ENCODE measurements at regions not wholly inside any gene's neighbourhood (a gene's known extent, or its start where the extent isn't known, plus 50 kb on each side); places are given as distances from the start of the nearest gene placed in this dataset.

- FAIRE-seq = no peak
- H3K4me3 ChIP-seq (replicated peaks in 1 of 3; ENCODE audit: insufficient read depth in 1 of 3, low read depth in 1 of 3, low read length in 3 of 3) = no peak overlapping the region
- ChIA-PET POLR2A (no interaction called here), CTCF (no interaction called here)
- H3K36me3 ChIP-seq (ENCODE audit: control insufficient read depth in 2 of 2, extremely low read depth in 1 of 2, insufficient read depth in 2 of 2, low read length in 2 of 2) = no peaks in the 10 kb centered on the region
- H3K79me2 ChIP-seq (ENCODE audit: control insufficient read depth, insufficient read depth, low read length) = no peaks in the 10 kb centered on the region
- no peaks in the 10 kb centered on the region for H3K4me1 ChIP-seq (ENCODE audit: control insufficient read depth, extremely low read depth, insufficient read depth, low read length)
- dilution Hi-C loops (cut with MboI; ENCODE audit: extremely low pct_ligation_motif_present, low sequenced_read_pairs) (no loop called here), intact Hi-C loops (cut with micrococcal nuclease) (no loop called here)
- no peak overlapping the region for H3K9ac ChIP-seq (replicated peaks; ENCODE audit: extremely low read depth, insufficient read depth, low read length)
- no peak for DNase-seq (ENCODE audit: low read depth, low spot score)
- H3K9me1 ChIP-seq (replicated peaks; ENCODE audit: control insufficient read depth, extremely low read depth, insufficient read depth, low read length) = no peaks in the 10 kb centered on the region
- no peaks in the 10 kb centered on the region for H4K20me1 ChIP-seq (replicated peaks; ENCODE audit: control insufficient read depth, extremely low read depth, insufficient read depth, low read length)
- peaks cover 2% of the 10 kb centered on the region for H3K9me3 ChIP-seq (replicated peaks; ENCODE audit: control insufficient read depth, insufficient read depth, low read length)
- no peak overlapping the region for H3K27ac ChIP-seq (ENCODE audit: insufficient read depth, low read depth, low read length)
- BruUV-seq (replicated peaks) = no TSS peak
- H3K27me3 ChIP-seq (ENCODE audit: control insufficient read depth in 2 of 2, insufficient read depth in 2 of 2, low read length in 2 of 2) = no peaks in the 10 kb centered on the region
- no peak overlapping the region for H2AFZ ChIP-seq (ENCODE audit: low read depth, low read length)
- H3K4me2 ChIP-seq (ENCODE audit: insufficient read depth, low read length) = no peak overlapping the region
- TF ChIP-seq CTCF (IDR thresholded peaks at IDR 0.05; ENCODE audit: extremely low read depth in 1 of 2, insufficient read depth in 1 of 2, low read depth in 1 of 2, low read length in 2 of 2) = no peak
Observed at GRCh38 chr12:125300249-125300648, 235.0 kb downstream of the AACS start.

- dilution Hi-C loops (cut with MboI; ENCODE audit: extremely low pct_ligation_motif_present, low sequenced_read_pairs) = no loop called here
- ChIA-PET CTCF (no interaction called here), POLR2A (no interaction called here)
- H3K36me3 ChIP-seq (ENCODE audit: control insufficient read depth in 2 of 2, extremely low read depth in 1 of 2, insufficient read depth in 2 of 2, low read length in 2 of 2) = no peaks in the 10 kb centered on the region
- no peak overlapping the region for H3K4me2 ChIP-seq (ENCODE audit: insufficient read depth, low read length)
- no peaks in the 10 kb centered on the region for H3K9me3 ChIP-seq (replicated peaks; ENCODE audit: control insufficient read depth, insufficient read depth, low read length)
- no peaks in the 10 kb centered on the region for H3K79me2 ChIP-seq (ENCODE audit: control insufficient read depth, insufficient read depth, low read length)
- H2AFZ ChIP-seq (ENCODE audit: low read depth, low read length) = no peak overlapping the region
- DNase-seq (ENCODE audit: low read depth, low spot score) (no peak), FAIRE-seq (no peak)
- no peaks in the 10 kb centered on the region for H3K9me1 ChIP-seq (replicated peaks; ENCODE audit: control insufficient read depth, extremely low read depth, insufficient read depth, low read length)
- no peak overlapping the region for H3K27ac ChIP-seq (ENCODE audit: insufficient read depth, low read depth, low read length)
- BruUV-seq (replicated peaks) = no TSS peak
- intact Hi-C loops (cut with micrococcal nuclease) = no loop called here
- no peaks in the 10 kb centered on the region for H3K27me3 ChIP-seq (ENCODE audit: control insufficient read depth in 2 of 2, insufficient read depth in 2 of 2, low read length in 2 of 2)
- no peak overlapping the region for H3K9ac ChIP-seq (replicated peaks; ENCODE audit: extremely low read depth, insufficient read depth, low read length)
- H4K20me1 ChIP-seq (replicated peaks; ENCODE audit: control insufficient read depth, extremely low read depth, insufficient read depth, low read length) = no peaks in the 10 kb centered on the region
- no peak overlapping the region for H3K4me3 ChIP-seq (replicated peaks in 1 of 3; ENCODE audit: insufficient read depth in 1 of 3, low read depth in 1 of 3, low read length in 3 of 3)
- H3K4me1 ChIP-seq (ENCODE audit: control insufficient read depth, extremely low read depth, insufficient read depth, low read length) = no peaks in the 10 kb centered on the region
- TF ChIP-seq FOS (IDR thresholded peaks at IDR 0.05; ENCODE audit: borderline replicate concordance, insufficient read depth, low read length) (no peak), CTCF (IDR thresholded peaks at IDR 0.05; ENCODE audit: extremely low read depth in 1 of 2, insufficient read depth in 1 of 2, low read depth in 1 of 2, low read length in 2 of 2) (no peak), POLR2A (IDR thresholded peaks at IDR 0.05; ENCODE audit: low read depth, low read length) (no peak), GATA2 (IDR thresholded peaks at IDR 0.05; ENCODE audit: insufficient read depth, insufficient read length, low read depth, low read length) (no peak), POLR2AphosphoS5 (IDR thresholded peaks at IDR 0.05; ENCODE audit: insufficient read depth, low read depth, low read length) (no peak), EZH2 (IDR thresholded peaks at IDR 0.05; ENCODE audit: borderline replicate concordance, low read depth, low read length, severe bottlenecking) (no peak), MYC (IDR thresholded peaks at IDR 0.05; ENCODE audit: low read depth, low read length) (no peak), MAX (IDR thresholded peaks at IDR 0.05; ENCODE audit: insufficient read depth, insufficient read length) (no peak), JUN (IDR thresholded peaks at IDR 0.05; ENCODE audit: borderline replicate concordance, insufficient read depth, insufficient read length, low read depth) (no peak)
Observed at GRCh38 chr12:125303337-125303736, 238.1 kb downstream of the AACS start.

Data from endothelial cell of umbilical vein (primary cell).